ENCODE measurements at regions not wholly inside any gene's neighbourhood (a gene's known extent, or its start where the extent isn't known, plus 50 kb on each side); places are given as distances from the start of the nearest gene placed in this dataset.

DNA sequence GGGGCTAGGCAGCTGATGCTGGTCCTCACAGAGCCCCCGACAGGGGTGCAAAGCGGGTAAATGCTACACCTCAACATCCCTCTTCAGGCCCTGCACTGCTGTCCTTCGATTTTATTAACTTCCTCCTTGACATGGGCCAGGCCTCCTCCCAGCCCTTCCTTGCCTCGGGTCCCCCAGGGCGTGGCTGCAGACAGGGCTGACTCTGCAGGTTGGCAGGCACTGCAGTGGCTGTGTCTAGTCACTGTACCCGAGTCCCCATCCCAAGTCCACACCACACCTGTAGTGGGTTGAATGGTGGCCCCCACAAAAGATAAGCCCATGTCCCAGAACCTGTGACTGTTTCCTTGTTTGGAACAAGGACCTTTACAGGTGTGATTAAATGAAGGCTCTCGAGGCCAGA lies 140.2 kb downstream of the TWIST2 start:
- no peak for DNase-seq (ENCODE audit: low read depth)
- TF ChIP-seq, protein P1, sequence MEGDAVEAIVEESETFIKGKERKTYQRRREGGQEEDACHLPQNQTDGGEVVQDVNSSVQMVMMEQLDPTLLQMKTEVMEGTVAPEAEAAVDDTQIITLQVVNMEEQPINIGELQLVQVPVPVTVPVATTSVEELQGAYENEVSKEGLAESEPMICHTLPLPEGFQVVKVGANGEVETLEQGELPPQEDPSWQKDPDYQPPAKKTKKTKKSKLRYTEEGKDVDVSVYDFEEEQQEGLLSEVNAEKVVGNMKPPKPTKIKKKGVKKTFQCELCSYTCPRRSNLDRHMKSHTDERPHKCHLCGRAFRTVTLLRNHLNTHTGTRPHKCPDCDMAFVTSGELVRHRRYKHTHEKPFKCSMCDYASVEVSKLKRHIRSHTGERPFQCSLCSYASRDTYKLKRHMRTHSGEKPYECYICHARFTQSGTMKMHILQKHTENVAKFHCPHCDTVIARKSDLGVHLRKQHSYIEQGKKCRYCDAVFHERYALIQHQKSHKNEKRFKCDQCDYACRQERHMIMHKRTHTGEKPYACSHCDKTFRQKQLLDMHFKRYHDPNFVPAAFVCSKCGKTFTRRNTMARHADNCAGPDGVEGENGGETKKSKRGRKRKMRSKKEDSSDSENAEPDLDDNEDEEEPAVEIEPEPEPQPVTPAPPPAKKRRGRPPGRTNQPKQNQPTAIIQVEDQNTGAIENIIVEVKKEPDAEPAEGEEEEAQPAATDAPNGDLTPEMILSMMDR (IDR thresholded peaks at IDR 0.05; ENCODE audit: low read depth, low read length, missing control alignments): no peak
- no peak overlapping the region for H3K4me3 ChIP-seq (ENCODE audit: low read depth, low read length)
- in situ Hi-C loops (cut with HindIII; ENCODE audit: low sequenced_read_pairs): no loop called here

DNA sequence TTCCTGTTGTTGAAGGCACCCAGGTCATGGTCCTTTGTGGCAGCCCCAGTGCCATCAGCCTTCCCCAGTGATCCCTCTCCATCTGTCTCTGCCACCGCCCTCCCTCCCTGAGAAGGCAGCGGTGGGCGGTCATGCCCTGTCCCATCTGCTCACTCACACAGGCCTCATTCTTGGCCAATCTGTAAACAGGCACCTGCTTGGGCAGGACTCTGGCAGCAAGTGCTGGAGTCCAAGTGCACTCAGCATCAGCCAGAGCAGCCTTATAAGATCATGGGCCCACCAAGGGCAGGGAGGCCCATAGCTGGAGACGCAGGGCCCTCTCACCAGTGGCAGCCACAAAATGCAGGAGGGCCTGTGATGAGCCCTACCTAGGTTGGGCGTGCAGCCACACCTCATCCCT lies 140.9 kb downstream of the TWIST2 start:
- TF ChIP-seq, protein P1 (IDR thresholded peaks at IDR 0.05; ENCODE audit: low read depth, low read length, missing control alignments): no peak
- in situ Hi-C loops (cut with HindIII; ENCODE audit: low sequenced_read_pairs): no loop called here
- H3K4me3 ChIP-seq (ENCODE audit: low read depth, low read length): no peak overlapping the region
- no peak for DNase-seq (ENCODE audit: low read depth)

DNA sequence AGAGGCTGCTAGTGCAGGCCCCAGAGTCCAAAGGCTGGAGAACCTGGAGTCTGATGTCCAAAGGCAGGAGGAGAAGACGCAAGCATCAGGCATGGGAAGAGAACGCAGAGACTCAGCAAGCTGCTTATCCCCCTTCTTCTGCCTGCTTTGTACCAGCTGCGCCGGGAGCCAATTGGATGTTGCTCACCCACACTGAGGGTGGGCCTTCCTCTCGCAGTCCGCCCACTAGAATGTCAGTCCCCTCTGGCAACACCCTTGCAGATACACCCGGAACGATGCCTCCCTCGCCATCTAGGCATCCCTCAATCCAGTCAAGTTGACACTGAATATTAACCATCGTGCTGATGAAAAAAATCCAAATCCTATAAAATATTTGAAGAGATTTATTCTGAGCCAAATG lies 141.6 kb downstream of the TWIST2 start:
- no peak overlapping the region for H3K4me3 ChIP-seq (ENCODE audit: low read depth, low read length)
- in situ Hi-C loops (cut with HindIII; ENCODE audit: low sequenced_read_pairs): no loop called here
- no peak for DNase-seq (ENCODE audit: low read depth)
- TF ChIP-seq, protein P1 (IDR thresholded peaks at IDR 0.05; ENCODE audit: low read depth, low read length, missing control alignments): no peak

DNA sequence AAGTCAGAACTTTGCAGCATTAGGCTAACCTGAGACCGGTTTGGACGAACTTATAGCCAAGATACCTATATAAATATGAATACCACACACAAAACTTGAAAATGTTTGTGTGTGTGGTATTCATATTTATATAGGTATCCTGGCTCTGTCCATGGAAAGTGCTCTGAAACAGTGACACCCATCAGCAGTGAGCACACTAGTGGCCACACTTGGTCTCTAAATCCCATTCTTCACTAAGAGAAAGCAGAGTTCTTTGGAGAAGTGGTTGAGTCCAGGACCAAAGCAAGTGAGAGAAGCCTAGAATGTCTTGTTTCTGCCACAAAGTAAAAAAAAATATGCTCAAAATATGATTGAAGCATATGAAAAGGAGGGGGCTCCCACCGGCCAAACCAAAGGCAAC lies 146.5 kb downstream of the TWIST2 start:
- no peak for DNase-seq (ENCODE audit: low read depth)
- TF ChIP-seq, protein P1 (IDR thresholded peaks at IDR 0.05; ENCODE audit: low read depth, low read length, missing control alignments): no peak
- in situ Hi-C loops (cut with HindIII; ENCODE audit: low sequenced_read_pairs): no loop called here
- no peak overlapping the region for H3K4me3 ChIP-seq (ENCODE audit: low read depth, low read length)

DNA sequence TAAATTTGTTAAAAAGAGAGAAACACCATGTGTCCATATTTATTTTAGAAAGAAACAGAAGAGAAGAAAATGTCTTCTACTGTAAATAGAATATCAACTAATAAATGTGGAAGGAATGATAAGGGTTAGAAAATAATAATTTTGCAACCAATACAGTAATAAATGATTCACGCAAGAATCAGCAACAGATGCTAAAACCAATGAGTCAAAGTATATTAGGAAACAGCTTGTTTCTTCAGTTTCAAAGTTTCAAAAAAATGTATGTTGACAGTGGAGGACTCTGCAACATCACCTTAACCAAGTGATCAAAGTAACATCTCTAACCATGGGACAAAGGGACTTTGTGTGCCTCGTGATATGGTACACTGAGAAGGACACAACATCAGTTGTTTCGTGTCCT lies 147.0 kb downstream of the TWIST2 start:
- in situ Hi-C loops (cut with HindIII; ENCODE audit: low sequenced_read_pairs): no loop called here
- H3K4me3 ChIP-seq (ENCODE audit: low read depth, low read length): no peak overlapping the region
- TF ChIP-seq, protein P1 (IDR thresholded peaks at IDR 0.05; ENCODE audit: low read depth, low read length, missing control alignments): no peak
- no peak for DNase-seq (ENCODE audit: low read depth)

GRCh38 chr2:238995634-238996033 lies 147.7 kb downstream of the TWIST2 start:
- in situ Hi-C loops (cut with HindIII; ENCODE audit: low sequenced_read_pairs): no loop called here
- DNase-seq (ENCODE audit: low read depth): no peak
- TF ChIP-seq, protein P1 (IDR thresholded peaks at IDR 0.05; ENCODE audit: low read depth, low read length, missing control alignments): no peak
- no peak overlapping the region for H3K4me3 ChIP-seq (ENCODE audit: low read depth, low read length)
